GM21717 (cell line): ENCODE measurements at regions not wholly inside any gene's neighbourhood (a gene's known extent, or its start where the extent isn't known, plus 50 kb on each side); places are given as distances from the start of the nearest gene placed in this dataset.

Source experiments
- ATAC-seq: cut with Tn5 transposase; IDR thresholded peaks from one replicate; pipeline ENCODE4 v1.9.1; 2021; ENCODE audit warnings: mild to moderate bottlenecking, moderate library complexity; ENCODE audit not compliant: unreplicated experiment

DNA sequence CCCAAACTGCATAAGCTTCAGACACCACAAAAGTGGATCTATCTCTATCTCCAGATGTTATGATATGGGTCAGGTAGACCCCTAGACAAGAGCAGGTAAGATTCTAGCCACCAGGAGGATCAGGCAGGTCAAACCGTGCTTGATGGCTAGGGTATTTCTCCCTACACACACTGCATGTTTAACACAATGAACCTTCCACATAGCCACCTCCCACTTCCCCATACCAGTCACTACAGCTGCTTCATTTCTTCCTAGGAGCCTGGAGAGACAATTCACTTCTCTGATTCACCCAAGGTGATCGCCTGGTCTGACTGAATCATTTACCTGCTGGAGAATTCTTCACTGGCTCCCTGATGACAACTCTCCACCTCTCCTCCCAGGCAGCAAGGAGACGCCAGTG, 66.0 kb upstream of the MYCN start:
- ATAC-seq, result no peak

DNA sequence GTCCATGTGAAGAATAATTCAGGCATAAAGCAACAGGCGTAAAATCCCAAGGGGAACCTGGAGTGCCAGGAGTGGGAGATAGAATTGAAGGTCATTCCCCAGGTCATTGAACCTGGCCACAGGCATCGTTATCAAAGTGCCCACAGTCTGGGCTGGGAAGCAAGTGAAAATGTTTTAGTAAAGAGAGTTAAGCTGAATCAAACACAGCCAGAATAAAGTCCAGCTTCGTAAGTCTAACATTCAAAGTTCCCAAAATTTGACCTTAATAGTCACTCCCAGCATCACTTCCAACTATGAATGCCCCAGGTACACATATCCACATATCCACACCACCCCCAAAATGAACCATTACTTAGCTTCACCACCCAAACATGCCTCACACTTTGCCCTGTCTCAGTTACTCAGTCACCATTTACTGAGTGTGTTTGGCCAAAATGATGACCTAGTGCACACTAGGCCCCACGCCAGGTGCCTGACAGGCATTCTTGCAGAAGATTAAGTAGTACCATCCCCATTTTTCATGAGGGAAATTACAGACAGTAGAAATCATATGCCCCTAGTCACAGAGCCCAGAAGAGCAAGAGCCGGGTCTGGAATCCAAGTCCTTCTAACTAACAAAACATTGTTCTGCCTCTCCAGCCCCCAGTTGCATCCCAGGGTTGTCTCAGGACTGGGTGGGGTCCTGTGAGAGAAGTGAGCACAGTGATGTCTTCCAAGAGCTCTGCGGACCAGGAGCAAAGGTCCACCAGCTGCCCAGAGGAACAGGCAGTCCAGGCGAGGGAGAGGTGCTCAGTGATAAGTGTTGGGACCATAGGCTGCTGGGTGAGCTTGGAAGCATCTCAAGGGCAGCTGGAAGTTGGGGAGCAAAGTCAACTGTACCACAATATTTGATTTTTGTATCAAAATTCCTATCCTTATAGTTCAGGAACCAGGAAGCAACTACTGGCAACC, 65.2 kb upstream of the MYCN start:
- ATAC-seq, result no peak

DNA sequence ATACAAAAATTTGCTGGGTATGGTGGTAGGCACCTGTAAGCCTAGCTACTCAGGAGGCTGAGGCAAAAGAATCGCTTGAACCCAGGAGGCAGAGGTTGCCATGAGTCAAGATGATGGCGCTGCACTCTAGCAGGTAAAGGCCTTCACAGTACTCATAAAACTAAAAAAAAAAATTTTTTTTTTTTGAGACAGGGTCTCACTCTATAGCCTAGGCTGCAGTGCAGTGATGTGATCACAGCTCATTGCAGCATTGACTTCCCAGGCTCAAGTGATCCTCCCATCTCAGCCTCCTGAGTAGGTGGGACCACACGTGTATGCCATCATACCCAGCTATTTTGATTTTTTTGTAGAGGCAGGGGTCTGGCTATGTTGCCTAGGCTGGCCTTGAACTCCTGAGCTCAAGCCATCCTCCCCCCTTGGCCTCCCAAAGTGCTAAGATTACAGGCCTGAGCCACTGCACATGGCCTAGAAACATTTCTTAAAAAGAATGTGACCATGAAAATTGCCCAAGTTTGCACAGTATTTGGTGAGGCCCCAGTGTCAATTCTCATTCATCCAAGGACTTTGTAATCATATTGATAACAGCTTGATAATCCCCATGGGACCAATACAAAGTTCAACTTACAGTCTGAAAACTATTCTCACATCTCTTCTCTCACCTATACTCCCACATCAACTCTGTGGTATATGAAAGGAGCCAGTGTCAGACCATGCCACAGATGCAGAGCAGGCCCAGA, 64.2 kb upstream of the MYCN start:
- no peak for ATAC-seq

DNA sequence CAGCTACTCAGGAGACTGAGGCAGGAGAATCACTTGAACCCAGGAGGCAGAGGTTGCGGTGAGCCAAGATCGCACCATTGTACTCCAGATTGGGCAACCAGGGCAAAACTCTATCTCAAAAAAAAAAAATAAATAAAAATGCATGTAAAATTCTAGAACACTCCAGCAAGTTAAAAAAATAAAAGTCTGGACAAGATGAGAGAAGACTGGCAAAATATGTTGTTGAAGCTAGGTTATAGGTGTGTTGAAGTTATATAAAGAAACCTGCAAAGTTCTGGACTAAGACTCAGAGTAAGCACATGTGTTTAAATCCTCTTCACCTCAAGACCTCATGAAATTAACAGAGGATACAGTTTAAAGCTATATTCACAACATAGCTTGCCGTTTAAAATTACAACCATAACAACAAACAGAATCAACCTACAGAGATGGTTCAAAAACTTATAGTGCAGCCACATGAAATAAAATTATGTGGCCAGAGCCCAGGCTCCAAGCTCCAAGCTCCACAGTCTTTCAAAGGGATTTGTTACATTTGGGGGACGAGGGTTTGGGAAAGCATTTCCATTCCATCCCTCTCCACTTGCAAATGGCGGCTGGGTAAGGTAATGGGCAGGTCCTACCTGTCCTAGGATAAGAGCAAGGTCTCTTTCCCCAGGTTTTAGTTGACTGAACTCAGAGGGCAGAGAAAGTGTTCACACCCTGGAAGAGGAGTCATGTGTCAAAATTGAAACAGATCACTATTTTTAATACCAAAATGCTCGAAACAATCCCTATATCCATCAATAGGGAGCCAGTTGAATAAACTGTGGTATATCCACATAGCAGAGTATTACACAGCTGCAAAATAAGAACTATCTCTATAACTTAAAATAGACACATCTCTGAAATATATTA, 59.9 kb upstream of the MYCN start:
- no peak for ATAC-seq

DNA sequence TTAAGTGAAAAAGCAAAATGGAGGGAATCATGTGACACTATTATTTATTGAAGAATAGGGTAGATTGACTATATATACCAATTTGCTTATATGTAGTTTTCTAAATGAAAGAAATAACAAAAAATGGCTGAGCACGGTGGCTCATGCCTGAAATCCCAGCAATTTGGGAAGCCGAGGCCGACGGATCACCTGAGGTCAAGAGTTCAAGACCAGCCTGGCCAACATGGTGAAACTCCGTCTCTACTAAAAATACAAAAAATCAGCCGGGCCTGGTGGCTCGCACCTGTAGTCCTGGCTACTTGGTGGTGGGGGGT, 59.3 kb upstream of the MYCN start:
- ATAC-seq, result no peak

DNA sequence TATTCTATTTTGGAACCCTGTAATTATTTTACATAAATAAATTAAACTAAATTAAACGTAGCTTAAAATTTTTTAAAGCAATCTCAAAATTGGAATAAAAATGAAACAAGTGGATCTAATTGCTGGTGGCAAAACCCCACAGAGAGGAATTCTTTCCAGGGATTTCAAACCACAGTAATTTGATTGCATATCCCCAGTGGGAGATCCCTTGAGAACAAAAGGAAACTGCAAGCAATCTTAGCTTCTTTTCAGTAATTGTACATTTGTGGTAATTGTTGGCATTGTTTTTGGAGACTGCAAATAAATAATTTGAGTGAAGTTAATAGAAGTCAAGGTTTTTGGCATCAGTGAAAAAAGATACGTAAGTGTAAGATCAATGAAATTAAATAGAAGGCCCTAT, 58.7 kb upstream of the MYCN start:
- ATAC-seq, result no peak

DNA sequence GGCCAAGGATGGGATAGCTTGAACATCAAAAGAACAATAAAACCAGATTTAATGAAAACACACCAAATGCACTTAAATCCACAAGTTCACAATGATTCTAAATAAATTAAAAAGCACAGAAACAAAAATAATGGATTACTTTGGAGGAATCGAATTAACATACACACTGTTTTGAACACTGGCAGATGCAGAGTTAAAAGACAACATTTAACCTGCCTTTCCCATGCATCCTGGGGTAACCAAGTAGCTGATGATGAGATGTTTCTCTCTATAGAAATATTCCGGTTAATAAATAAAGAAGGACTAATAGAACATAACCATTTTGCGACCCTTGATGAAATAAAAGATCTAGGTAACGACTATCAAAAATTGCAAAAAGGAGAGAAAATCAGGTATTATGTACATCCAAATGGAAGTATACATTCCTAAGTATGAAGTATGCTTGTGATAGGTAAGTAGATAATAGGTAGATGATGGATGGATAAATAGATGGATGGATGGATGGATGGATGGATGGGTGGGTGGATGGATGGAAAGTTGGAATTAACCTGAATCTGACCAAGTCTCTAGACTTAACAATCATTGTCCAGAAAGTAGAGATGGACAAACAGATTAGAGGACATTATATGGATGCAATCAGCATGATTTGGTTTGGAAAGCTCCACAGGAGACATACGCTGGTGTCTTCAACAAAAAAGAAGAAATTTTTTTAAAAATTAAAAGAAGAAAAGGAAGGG, 57.4 kb upstream of the MYCN start:
- ATAC-seq, result no peak

DNA sequence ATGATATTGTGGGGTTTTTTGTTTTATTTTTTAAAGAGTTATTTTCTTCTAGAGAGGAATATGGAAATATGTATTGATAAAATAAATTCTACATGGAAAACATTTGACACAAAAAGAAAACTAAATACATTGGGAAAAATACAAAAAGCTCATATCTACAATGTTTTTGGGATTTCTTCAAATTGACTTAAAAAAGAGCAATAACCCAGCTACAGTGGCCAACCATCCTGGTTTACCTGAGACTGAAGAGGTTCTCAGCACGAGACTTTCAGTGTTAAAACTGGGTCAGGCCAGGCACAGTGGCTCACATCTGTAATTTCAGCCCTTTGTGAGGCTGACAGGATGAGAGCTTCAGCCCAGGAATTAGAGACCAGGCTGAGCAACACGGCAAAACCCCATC, 56.7 kb upstream of the MYCN start:
- no peak for ATAC-seq

DNA sequence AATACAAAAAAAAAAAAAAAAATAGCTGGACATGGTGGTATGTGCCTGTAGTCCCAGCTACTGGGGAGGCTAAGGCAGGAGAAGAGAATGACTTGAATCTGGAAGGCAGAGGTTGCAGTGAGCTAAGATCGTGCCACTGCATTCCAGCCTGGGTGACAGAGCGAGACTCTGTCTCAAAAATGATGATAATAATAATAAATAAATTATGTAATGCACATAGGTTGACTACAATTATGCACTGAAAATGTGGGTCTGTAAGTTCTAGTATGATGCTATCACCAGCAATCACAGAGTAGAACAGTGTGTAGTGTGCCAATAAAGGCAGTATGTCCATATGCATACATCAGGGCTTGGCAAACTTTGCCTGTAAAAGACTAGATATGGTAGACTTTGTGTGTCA, 55.6 kb upstream of the MYCN start:
- no peak for ATAC-seq

DNA sequence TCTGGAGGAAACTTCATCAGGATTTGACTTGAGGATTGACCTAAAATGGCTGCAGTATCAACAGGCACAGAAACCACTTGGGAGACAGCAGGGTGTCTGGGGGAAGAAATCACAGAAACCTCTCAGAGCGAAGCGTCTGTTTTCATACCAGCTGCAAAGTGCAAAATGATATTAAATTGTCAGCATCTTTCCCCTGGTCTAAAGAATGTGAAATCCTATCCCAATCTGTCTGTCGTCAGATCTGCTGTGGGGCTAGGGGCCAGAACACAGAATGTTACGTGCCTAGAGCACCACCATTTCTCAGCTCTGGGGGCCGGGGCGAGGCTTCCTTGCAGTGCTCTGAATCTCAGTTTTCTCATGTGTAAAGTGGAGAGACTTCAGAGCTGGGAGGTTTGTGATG, 54.1 kb upstream of the MYCN start:
- no peak for ATAC-seq

DNA sequence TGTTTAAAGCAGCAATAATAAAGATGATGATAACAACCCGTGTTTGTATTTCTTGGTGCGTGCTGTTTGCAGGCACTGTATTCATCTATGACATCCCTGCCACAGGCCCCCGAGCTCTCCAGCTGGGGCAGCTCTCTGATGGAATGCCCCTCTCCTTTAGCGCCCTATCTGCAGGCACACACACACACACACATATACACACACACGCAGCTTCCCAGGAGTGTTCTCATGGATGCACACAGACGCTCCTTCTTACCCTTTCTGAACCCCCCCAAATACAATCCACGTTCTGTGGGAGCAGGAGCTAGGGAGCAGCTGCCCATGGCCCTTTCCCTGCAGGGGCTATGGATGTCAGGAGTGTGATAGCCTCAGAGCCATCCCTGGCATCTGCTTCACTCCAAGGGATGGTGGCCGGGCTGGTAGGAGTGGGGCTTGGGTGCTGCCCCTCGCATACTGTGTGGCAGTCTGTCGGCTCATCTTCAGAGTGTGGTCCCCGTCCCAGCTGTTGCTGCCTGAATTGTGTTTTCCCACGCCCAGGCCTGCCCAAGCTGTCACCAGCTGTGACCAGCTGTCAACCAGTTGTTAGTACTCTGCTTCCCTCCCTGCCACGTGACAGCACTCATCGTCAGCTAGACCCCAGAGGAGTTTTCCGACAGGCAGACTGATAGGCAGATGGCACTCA, 50.8 kb upstream of the MYCN start:
- no peak for ATAC-seq

DNA sequence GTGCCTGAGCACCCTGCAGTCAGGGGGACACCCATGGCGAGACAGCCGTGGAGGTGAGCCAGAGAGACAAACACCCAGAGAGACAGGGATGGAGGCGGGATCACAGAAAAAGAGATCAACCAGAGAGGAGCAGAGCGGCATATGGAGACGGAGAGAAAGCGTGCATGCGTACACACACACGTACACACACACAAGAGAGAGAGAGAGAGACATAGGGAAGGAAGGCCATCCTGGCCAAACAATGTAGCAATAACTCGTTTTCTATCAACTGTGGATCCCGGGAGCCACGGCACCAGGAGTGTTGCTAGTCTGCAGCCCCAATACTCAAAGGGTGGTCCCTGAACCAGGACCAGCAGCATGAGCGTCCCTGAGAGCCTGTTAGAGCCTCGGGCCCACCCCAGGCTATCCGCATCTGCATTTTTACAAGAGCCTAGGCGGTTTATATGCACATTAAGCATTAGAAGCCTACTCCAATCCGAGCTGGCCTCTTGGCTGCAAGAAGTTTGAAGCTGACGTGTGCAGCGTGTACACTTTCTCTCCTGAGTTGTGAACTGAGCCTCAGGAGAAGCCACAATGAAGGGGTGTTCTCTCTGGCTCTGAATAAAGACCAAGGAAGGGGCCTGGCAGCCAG, 50.1 kb upstream of the MYCN start:
- ATAC-seq, result no peak
